Nephron progenitor cell (in vitro differentiated cells): ENCODE measurements at regions not wholly inside any gene's neighbourhood (a gene's known extent, or its start where the extent isn't known, plus 50 kb on each side); places are given as distances from the start of the nearest gene placed in this dataset.

Source experiments
- DNase-seq: peaks from one replicate; pipeline ENCODE4 v3.0.0; 2021
- H3K27ac Mint-ChIP-seq: 2 replicates; pipeline ENCODE4 v1.8.0; 2021; ENCODE audit warnings: mild to moderate bottlenecking, moderate library complexity, mixed read lengths
- H3K27me3 Mint-ChIP-seq: 2 replicates; pipeline ENCODE4 v1.8.0; 2021; ENCODE audit warnings: mild to moderate bottlenecking, low read depth, mixed read lengths; ENCODE audit not compliant: poor library complexity
- H3K36me3 Mint-ChIP-seq: 2 replicates; pipeline ENCODE4 v1.8.0; 2021; ENCODE audit warnings: low read depth, mixed read lengths
- H3K4me1 Mint-ChIP-seq: 2 replicates; pipeline ENCODE4 v1.8.0; 2021; ENCODE audit warnings: mixed read lengths
- H3K4me3 Mint-ChIP-seq: 2 replicates; pipeline ENCODE4 v1.8.0; 2021; ENCODE audit warnings: mild to moderate bottlenecking, moderate library complexity, mixed read lengths
- H3K9me3 Mint-ChIP-seq: 2 replicates; pipeline ENCODE4 v1.8.0; 2021; ENCODE audit warnings: mild to moderate bottlenecking, moderate library complexity, mixed read lengths
- CTCF ChIP-seq: fragments of 200-600 bp; sonication (generic); IDR thresholded peaks from 2 replicates; pipeline ENCODE4 v1.5.0; 2021; ENCODE audit warnings: antibody characterized with exemption

- H3K4me1 Mint-ChIP-seq, result peaks cover 46% of the 10 kb centered on the region
- H3K36me3 Mint-ChIP-seq, result no peaks in the 10 kb centered on the region
- no peak overlapping the region for H3K27ac Mint-ChIP-seq
- no peak for TF ChIP-seq CTCF
- peaks cover 7% of the 10 kb centered on the region for H3K9me3 Mint-ChIP-seq
- DNase-seq, result no peak
- peaks cover 10% of the 10 kb centered on the region for H3K27me3 Mint-ChIP-seq
- H3K4me3 Mint-ChIP-seq, result no peak overlapping the region
Measured at GRCh38 chr13:111602874-111603273, 282.4 kb downstream of the TEX29 start.

- Mint-ChIP-seq H3K27ac (no peak overlapping the region), H3K27me3 (peaks cover 10% of the 10 kb centered on the region), H3K4me1 (peaks cover 34% of the 10 kb centered on the region), H3K4me3 (no peak overlapping the region), H3K36me3 (no peaks in the 10 kb centered on the region), H3K9me3 (peaks cover 7% of the 10 kb centered on the region)
- TF ChIP-seq CTCF, result no peak
- no peak for DNase-seq
Measured at GRCh38 chr13:111604097-111604496, 283.7 kb downstream of the TEX29 start.

- Mint-ChIP-seq H3K9me3 (peaks cover 7% of the 10 kb centered on the region), H3K4me3 (no peak overlapping the region), H3K27ac (no peak overlapping the region), H3K27me3 (no peaks in the 10 kb centered on the region), H3K4me1 (peaks cover 12% of the 10 kb centered on the region), H3K36me3 (no peaks in the 10 kb centered on the region)
- no peak for DNase-seq
- no peak for TF ChIP-seq CTCF
Measured at GRCh38 chr13:111608556-111608955, 288.1 kb downstream of the TEX29 start.

- Mint-ChIP-seq H3K27ac (no peak overlapping the region), H3K36me3 (no peaks in the 10 kb centered on the region), H3K9me3 (peaks cover 7% of the 10 kb centered on the region), H3K27me3 (no peaks in the 10 kb centered on the region), H3K4me1 (peaks cover 12% of the 10 kb centered on the region), H3K4me3 (no peak overlapping the region)
- no peak for TF ChIP-seq CTCF
- no peak for DNase-seq
Measured at GRCh38 chr13:111609631-111610030, 289.2 kb downstream of the TEX29 start.

- no peak for DNase-seq
- no peaks in the 10 kb centered on the region for H3K36me3 Mint-ChIP-seq
Measured at GRCh38 chr13:111610081-111610480, 289.6 kb downstream of the TEX29 start.

More at GRCh38 chr13:111610081-111610480, 289.6 kb downstream of the TEX29 start:
- Mint-ChIP-seq H3K9me3 (peaks cover 7% of the 10 kb centered on the region), H3K4me3 (no peak overlapping the region), H3K27me3 (peaks cover 1% of the 10 kb centered on the region), H3K27ac (no peak overlapping the region), H3K4me1 (peaks cover 12% of the 10 kb centered on the region)
- no peak for TF ChIP-seq CTCF
